Germinal center (tissue), 1 donor: ENCODE measurements at regions not wholly inside any gene's neighbourhood (a gene's known extent, or its start where the extent isn't known, plus 50 kb on each side); places are given as distances from the start of the nearest gene placed in this dataset.

Source experiments
- DNase-seq: peaks from one replicate; pipeline ENCODE4 v3.0.0; 2012; ENCODE audit warnings: mixed read lengths, low spot score

- no peak for DNase-seq
These were observed 289.4 kb upstream of the SASH1 start for GRCh38 chr6:148053209-148053608.

- no peak for DNase-seq
These were observed 288.8 kb upstream of the SASH1 start for GRCh38 chr6:148053796-148054195.

GRCh38 chr6:148054219-148054618 is 288.4 kb upstream of the SASH1 start:
- no peak for DNase-seq

- DNase-seq, result no peak
These were observed 287.2 kb upstream of the SASH1 start for GRCh38 chr6:148055419-148055818.

- DNase-seq, result no peak
These were observed 282.8 kb upstream of the SASH1 start for GRCh38 chr6:148059869-148060268.

- DNase-seq, result no peak
These were observed 278.1 kb upstream of the SASH1 start for GRCh38 chr6:148064406-148065134.

GRCh38 chr6:148068437-148069061 is 274.1 kb upstream of the SASH1 start:
- no peak for DNase-seq

GRCh38 chr6:148069256-148069655 is 273.4 kb upstream of the SASH1 start:
- DNase-seq, result no peak

GRCh38 chr6:148074291-148074690 is 268.3 kb upstream of the SASH1 start:
- no peak for DNase-seq

GRCh38 chr6:148074738-148075137 is 267.9 kb upstream of the SASH1 start:
- no peak for DNase-seq

- no peak for DNase-seq
These were observed 267.3 kb upstream of the SASH1 start for GRCh38 chr6:148075352-148075751.

- no peak for DNase-seq
These were observed 266.6 kb upstream of the SASH1 start for GRCh38 chr6:148076051-148076450.

GRCh38 chr6:148080315-148080714 is 262.3 kb upstream of the SASH1 start:
- DNase-seq, result no peak

GRCh38 chr6:148081076-148081475 is 261.6 kb upstream of the SASH1 start:
- DNase-seq, result no peak

- DNase-seq, result no peak
These were observed 260.6 kb upstream of the SASH1 start for GRCh38 chr6:148082044-148082443.

GRCh38 chr6:148082696-148083095 is 259.9 kb upstream of the SASH1 start:
- DNase-seq, result no peak

GRCh38 chr6:148085631-148086331 is 256.9 kb upstream of the SASH1 start:
- DNase-seq, result no peak

GRCh38 chr6:148086386-148086785 is 256.3 kb upstream of the SASH1 start:
- DNase-seq, result no peak

GRCh38 chr6:148086843-148087242 is 255.8 kb upstream of the SASH1 start:
- DNase-seq, result no peak

GRCh38 chr6:148087659-148088058 is 255.0 kb upstream of the SASH1 start:
- no peak for DNase-seq

- DNase-seq, result no peak
These were observed 252.3 kb upstream of the SASH1 start for GRCh38 chr6:148090326-148090725.

GRCh38 chr6:148091394-148091793 is 251.2 kb upstream of the SASH1 start:
- DNase-seq, result no peak

- no peak for DNase-seq
These were observed 239.2 kb upstream of the SASH1 start for GRCh38 chr6:148103436-148103835.
